ENCODE measurements at regions not wholly inside any gene's neighbourhood (a gene's known extent, or its start where the extent isn't known, plus 50 kb on each side); places are given as distances from the start of the nearest gene placed in this dataset.

- DNase-seq, result no peak
These were observed 315.2 kb downstream of the FOXL1 start for GRCh38 chr16:86893506-86893905.

- DNase-seq, result no peak
These were observed 315.7 kb downstream of the FOXL1 start for GRCh38 chr16:86894029-86894567.

GRCh38 chr16:86894925-86895324 lies 316.6 kb downstream of the FOXL1 start:
- no peak for DNase-seq

- DNase-seq, result no peak
These were observed 317.3 kb downstream of the FOXL1 start for GRCh38 chr16:86895606-86896005.

- no peak for DNase-seq
These were observed 318.6 kb downstream of the FOXL1 start for GRCh38 chr16:86896976-86897375.

GRCh38 chr16:86897486-86897885 lies 319.1 kb downstream of the FOXL1 start:
- DNase-seq, result no peak

- no peak for DNase-seq
These were observed 320.0 kb downstream of the FOXL1 start for GRCh38 chr16:86898386-86898785.

- no peak for DNase-seq
These were observed 320.8 kb downstream of the FOXL1 start for GRCh38 chr16:86899151-86899550.

- DNase-seq, result no peak
These were observed 321.4 kb downstream of the FOXL1 start for GRCh38 chr16:86899757-86900156.

GRCh38 chr16:86901483-86901882 lies 323.1 kb downstream of the FOXL1 start:
- no peak for DNase-seq

GRCh38 chr16:86902656-86903001 lies 324.3 kb downstream of the FOXL1 start:
- DNase-seq, result no peak

- no peak for DNase-seq
These were observed 324.7 kb downstream of the FOXL1 start for GRCh38 chr16:86903068-86903467.

GRCh38 chr16:86905302-86905701 lies 327.0 kb downstream of the FOXL1 start:
- DNase-seq, result no peak

GRCh38 chr16:86906623-86907022 lies 328.3 kb downstream of the FOXL1 start:
- no peak for DNase-seq

- DNase-seq, result no peak
These were observed 331.2 kb downstream of the FOXL1 start for GRCh38 chr16:86909359-86910160.

- DNase-seq, result no peak
These were observed 331.9 kb downstream of the FOXL1 start for GRCh38 chr16:86910161-86910769.

GRCh38 chr16:86911437-86911958 lies 333.1 kb downstream of the FOXL1 start:
- DNase-seq, result no peak

GRCh38 chr16:86913886-86914285 lies 335.5 kb downstream of the FOXL1 start:
- DNase-seq, result no peak

- DNase-seq, result no peak
These were observed 336.7 kb downstream of the FOXL1 start for GRCh38 chr16:86914876-86915717.

- DNase-seq, result no peak
These were observed 339.4 kb downstream of the FOXL1 start for GRCh38 chr16:86917471-86918365.

GRCh38 chr16:86918637-86919036 lies 340.3 kb downstream of the FOXL1 start:
- no peak for DNase-seq

- DNase-seq, result no peak
These were observed 340.7 kb downstream of the FOXL1 start for GRCh38 chr16:86919078-86919477.

Measured in T-helper 1 cell (primary cell).